Fibroblast of upper back skin (primary cell): ENCODE measurements at regions not wholly inside any gene's neighbourhood (a gene's known extent, or its start where the extent isn't known, plus 50 kb on each side); places are given as distances from the start of the nearest gene placed in this dataset.
A peak's percentile ranks its signal among the peaks of the same experiment; 100 is the strongest.

Experiments
- DNase-seq: peaks from one replicate; pipeline ENCODE4 v3.0.0-alpha.2; 2013

DNA sequence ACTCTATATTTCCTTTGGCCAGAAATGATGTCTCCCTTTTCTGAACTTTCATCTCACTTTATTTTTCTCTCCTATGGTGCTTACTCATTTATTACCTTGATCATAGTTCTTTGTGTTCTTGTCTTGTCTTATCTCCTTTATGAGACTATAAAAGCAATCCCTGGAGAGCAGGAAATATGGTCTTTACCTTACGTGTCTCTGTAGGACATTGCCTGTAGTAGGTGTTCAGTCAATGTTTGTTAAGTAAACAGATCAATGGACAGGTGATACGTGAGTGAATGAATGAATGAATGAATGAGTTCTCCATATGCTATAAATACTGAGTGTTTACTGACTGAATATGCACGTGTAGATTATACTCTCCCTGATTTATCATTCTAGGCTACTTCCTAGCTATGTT lies 193.7 kb upstream of the HMGA2 start:
- no peak for DNase-seq

DNA sequence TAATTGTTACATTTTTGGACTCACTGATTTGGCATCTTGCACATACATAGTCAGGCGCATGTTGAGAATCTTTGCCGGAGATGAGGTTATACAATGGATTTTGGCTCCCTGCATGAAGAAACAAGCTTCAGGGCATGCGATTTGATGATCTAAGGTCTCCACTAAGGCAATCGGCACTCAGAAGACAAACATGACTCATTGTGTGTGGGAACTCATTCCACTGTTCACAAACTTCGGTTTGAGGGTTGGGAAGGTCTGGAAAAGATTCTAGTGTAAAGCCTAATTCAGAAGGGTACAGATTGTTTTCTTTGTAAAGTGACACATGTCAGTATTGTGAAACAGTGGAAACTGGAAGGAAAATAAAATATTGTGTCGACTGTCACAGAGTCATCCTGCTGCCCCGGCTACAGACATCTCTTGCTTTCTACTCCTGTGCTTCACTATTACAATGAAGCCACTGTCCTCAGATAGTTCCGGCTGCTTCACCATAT lies 192.6 kb upstream of the HMGA2 start:
- DNase-seq, result peak; percentile 98

DNA sequence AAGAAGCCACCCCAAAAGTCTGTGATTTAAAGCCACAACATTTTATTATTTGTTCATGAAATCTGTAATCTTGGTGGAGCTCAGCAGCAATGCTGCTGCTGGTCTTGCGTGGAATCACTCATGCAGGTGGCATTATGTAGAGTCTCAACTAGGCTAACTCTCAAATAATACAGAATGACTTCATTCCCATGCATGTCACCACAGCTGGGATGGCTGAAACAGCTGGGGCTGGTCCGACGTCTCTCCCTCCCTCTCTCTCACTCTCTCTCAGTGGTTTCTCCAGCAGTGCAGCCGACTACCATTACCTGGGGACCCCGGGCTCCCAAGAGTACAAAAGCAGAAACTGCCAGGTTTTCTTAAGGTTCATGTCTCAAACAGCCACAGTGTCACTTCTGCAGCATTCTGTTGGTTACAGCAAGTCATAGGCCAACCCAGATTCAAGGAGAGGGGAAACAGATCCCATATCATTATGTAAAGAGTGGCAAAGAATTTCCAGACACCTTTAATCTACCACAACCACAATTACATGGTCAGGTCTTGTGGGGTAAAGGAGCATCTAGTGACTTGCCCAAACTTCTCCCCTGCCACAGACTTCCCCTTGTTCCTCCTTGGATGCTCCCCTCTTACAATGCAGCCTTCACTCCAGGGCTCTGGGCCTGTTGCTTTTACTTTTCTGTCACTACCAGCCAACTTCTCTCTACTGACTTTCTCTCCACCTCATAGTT lies 192.0 kb upstream of the HMGA2 start:
- DNase-seq, result peak; percentile 22

DNA sequence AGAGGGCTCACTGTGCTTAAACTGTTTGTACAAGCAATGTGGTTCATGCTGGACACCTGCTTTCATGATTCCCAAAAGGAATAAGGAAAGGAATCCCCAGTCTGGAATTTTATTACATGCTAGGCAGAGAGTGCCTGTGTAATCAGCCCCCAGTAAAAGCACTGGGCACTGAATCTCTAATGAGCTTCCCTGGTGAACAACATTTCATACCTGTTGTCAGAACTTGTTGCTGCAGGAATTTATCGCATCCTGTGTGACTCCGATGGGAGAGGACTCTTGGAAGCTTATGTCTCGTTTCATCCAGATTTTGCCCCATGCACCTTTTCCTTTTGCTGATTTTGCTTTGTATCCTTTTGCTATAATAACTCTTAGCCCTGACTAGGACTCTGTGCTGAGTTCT lies 190.2 kb upstream of the HMGA2 start:
- no peak for DNase-seq

GRCh38 chr12:65634626-65635331 lies 189.5 kb upstream of the HMGA2 start:
- peak; percentile 52 for DNase-seq

- no peak for DNase-seq
These were observed 187.8 kb upstream of the HMGA2 start for GRCh38 chr12:65636436-65636835.

DNA sequence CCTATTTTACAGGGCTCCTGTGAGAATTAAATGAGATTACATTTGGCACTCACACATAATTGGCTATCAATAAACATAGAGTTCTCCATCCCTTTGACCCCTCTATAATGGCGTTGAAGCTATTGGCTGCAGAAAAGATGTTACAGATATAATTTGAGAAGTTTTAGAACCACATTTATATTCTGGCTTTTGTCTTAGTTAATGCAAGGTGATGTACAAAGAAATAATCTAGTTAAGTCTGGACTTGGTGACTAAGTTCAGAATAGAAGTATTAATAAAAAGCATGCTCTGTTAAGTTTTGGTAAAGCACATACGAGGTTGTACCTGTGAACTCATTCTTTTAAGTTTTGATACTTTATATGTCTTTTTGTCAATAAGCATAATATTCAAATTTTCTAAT lies 187.1 kb upstream of the HMGA2 start:
- no peak for DNase-seq

- DNase-seq, result peak; percentile 26
These were observed 186.5 kb upstream of the HMGA2 start for GRCh38 chr12:65637774-65638173.

- no peak for DNase-seq
These were observed 186.0 kb upstream of the HMGA2 start for GRCh38 chr12:65638324-65638723.

- DNase-seq, result peak; percentile 69
These were observed 183.8 kb upstream of the HMGA2 start for GRCh38 chr12:65640489-65640901.

DNA sequence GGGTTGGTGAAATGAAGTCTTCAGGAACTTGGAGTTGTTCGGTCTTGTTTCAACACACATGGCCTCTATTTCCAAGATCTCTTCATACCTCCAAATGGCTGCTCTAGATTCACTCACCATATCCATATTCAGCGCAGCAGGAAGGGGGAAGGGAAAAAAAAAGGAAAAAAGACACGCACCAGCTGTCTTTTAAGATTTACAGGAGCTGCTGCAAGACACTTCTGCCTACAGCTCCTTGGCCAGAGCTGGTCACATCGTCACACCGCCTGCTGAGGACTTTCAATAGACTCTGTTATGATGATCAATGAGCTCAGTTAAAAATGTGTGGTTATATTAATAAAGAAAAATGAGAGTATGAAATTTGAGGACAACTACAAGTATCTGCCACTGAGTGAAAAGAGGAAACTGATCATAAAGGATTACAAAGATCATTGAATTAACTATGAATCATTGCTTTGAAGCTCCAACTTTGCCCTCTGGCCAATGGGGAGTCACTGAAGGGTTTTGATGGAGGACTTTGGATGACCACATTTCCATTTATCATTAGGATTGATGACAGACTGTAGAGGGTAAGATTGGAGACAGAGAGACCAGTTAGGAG lies 182.1 kb upstream of the HMGA2 start:
- peak; percentile 80 for DNase-seq

GRCh38 chr12:65643171-65643570 lies 181.1 kb upstream of the HMGA2 start:
- DNase-seq, result no peak

GRCh38 chr12:65643595-65644386 lies 180.5 kb upstream of the HMGA2 start:
- DNase-seq, result no peak

GRCh38 chr12:65646127-65646643 lies 178.1 kb upstream of the HMGA2 start:
- DNase-seq, result no peak

- DNase-seq, result no peak
These were observed 177.2 kb upstream of the HMGA2 start for GRCh38 chr12:65647074-65647473.

DNA sequence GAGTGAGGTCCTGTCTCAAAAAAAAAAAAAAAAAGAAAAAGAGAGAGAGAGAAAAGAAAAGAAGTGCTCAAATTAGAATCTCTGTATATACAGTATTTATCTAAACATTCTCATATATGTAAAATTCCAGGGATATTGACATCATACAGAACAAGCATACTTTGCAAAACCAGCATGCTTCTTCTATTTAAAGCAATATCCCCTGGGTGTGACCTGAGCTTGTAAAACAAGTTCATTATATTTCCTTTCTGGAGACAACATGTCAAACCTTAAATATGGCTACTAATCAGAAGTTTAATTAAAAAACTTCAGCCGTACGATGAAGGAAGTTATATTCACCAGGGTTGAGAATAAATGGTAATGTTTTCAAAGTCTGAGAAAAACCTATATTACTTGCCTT lies 175.8 kb upstream of the HMGA2 start:
- peak; percentile 39 for DNase-seq

DNA sequence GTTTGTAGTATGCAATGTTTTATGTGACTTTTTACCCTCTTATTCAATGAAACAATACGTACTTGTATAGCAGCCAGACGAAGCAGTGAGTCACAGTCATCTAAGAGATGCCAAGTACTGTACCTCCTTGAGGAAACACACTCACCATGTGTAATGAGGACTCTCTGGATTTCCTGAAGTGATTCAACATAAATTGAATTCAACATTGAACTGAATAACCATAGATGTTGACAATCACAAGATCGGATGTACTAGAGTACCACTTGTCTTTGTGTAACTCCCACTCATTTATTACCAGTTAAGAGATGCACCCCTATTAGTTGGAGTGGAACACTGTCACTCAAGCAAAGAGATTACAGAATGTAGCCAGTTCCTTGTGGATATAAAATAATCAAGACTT lies 175.2 kb upstream of the HMGA2 start:
- peak; percentile 98 for DNase-seq

GRCh38 chr12:65651060-65651459 lies 173.2 kb upstream of the HMGA2 start:
- no peak for DNase-seq

DNA sequence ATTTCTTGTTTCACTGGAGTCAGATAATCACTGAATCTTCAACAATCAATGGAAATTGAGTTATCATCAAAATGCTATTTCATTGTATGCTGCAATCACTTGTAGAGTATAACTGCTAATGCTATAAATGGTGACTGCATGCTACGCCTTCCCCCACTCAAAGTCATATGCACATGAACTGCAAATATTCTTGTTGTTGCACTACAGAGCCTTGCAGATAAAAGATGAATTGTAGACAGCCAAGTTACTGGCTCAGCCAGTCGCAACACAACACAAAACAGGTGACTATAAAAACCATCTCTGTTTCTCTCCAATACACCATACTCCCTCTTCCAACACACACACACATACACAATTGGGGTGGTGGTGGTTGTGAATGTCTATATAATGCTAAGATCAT lies 171.0 kb upstream of the HMGA2 start:
- DNase-seq, result no peak

DNA sequence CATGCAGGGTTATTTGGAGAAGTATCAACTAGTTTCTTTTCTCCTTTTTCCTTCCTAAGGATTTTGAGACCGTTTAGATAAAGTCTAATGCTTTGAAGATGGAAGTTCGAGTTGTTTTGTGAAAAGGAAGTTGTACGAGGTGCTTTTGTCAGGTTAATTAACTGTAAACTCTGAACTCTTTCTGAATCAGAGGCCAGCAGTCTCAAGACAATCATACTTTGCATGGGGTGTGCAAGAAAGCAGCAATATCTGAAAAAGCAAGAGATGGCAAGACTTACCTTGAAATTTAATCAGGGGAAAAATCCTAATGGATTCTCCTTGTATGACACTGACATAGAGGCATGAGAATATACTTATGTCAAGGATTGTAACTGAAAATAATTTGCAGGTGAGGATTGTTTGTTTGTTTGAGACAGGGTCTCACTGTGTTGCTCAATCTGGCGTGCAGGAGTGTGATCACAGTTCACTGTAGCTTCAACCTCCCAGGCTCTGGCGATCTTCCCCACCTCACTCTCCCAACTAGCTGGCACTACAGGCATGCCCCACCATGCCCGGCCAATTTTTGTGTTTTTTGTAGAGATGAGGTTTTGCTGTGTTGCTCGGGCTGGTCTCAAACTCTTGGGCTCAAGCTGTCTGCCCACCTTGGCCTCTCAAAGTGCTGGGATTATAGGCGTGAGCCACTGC lies 170.2 kb upstream of the HMGA2 start:
- DNase-seq, result no peak

GRCh38 chr12:65655074-65655493 lies 169.2 kb upstream of the HMGA2 start:
- DNase-seq, result no peak

GRCh38 chr12:65656156-65656882 lies 168.0 kb upstream of the HMGA2 start:
- DNase-seq, result no peak
